Upper lobe of left lung (tissue), 6 donors: ENCODE measurements at regions not wholly inside any gene's neighbourhood (a gene's known extent, or its start where the extent isn't known, plus 50 kb on each side); places are given as distances from the start of the nearest gene placed in this dataset.
"Not testable (repeated sequence)": the region's sequence is repeated elsewhere in the genome, so short reads cannot be mapped to it uniquely, and the experiment has no call there.

Experiments
- ATAC-seq, 2 donors: fragments of 200-7000 bp; cut with Tn5 transposase; one replicate each; pipeline ENCODE4 v1.9.1; 2022; ENCODE audit warnings: mild to moderate bottlenecking in 2 of 2, moderate library complexity in 2 of 2; ENCODE audit not compliant: low FRiP score in 2 of 2
- DNase-seq, 2 donors: peaks; one replicate each; pipeline ENCODE4 v3.0.0-alpha.2; 2019 to 2020
- H3K27ac ChIP-seq, 4 donors: fragments of 200-600 bp; sonication (generic); one replicate each; pipeline ENCODE4 v1.5.1; 2016 to 2019
- H3K27me3 ChIP-seq, 4 donors: fragments of 200-600 bp; sonication (generic); one replicate each; pipeline ENCODE4 v1.5.1; 2017 to 2019
- H3K36me3 ChIP-seq, 4 donors: fragments of 200-600 bp; sonication (generic); one replicate each; pipeline ENCODE4 v1.5.1; 2016 to 2019
- H3K4me1 ChIP-seq, 4 donors: fragments of 200-600 bp; sonication (generic); one replicate each; pipeline ENCODE4 v1.5.1; 2018 to 2019
- H3K4me3 ChIP-seq, 4 donors: fragments of 200-600 bp; sonication (generic); one replicate each; pipeline ENCODE4 v1.5.1; 2017 to 2019; ENCODE audit warnings: mild to moderate bottlenecking in 2 of 4, moderate library complexity in 1 of 4
- H3K9me3 ChIP-seq, 4 donors: fragments of 200-600 bp; sonication (generic); one replicate each; pipeline ENCODE4 v1.5.1; 2018 to 2019
- CTCF ChIP-seq, 6 experiments: fragments of 450-650 bp in 4 of 6; fragments of 200-600 bp in 2 of 6; sonication (generic) in 2 of 6; IDR thresholded peaks; one replicate each; pipeline ENCODE4 v1.5.1; 2016 to 2019; ENCODE audit warnings: antibody characterized with exemption in 6 of 6
- EP300 ChIP-seq, 4 donors: sonication (generic); formaldehyde crosslinking; IDR thresholded peaks; one replicate each; pipeline ENCODE4 v1.5.1; 2017; ENCODE audit warnings: antibody characterized with exemption in 4 of 4, control low read depth in 2 of 4
- POLR2A ChIP-seq, 4 donors: fragments of 450-650 bp; IDR thresholded peaks; one replicate each; pipeline ENCODE4 v1.5.1; 2016 to 2017; ENCODE audit warnings: antibody characterized with exemption in 4 of 4, mild to moderate bottlenecking in 2 of 4
- POLR2AphosphoS5 ChIP-seq, 2 donors: sonication (generic); formaldehyde crosslinking; IDR thresholded peaks; one replicate each; pipeline ENCODE4 v1.5.1; 2017; ENCODE audit warnings: antibody characterized with exemption in 2 of 2
- WGBS, 2 donors: methylation state at CpG; one replicate each; pipeline ENCODE4 v1.1.5; 2017 to 2018; 5-methylcytosine and 5-hydroxymethylcytosine counted together
- donor health status: DM: no; HTN: no; CAD: no; lungs with moderate emphysema.
- donor health status: DM: no; HTN: yes; CAD: no; lungs with severe emphysema.

GRCh38 chr2:234156326-234156725 is 105.8 kb downstream of the SPP2 start:
- H3K27ac ChIP-seq = no peak overlapping the region
- WGBS, 2 donors = 74 to 77% methylated on average over 3 of the region's 3 CpGs
- DNase-seq = no peak
- H3K36me3 ChIP-seq = no peaks in the 10 kb centered on the region
- no peak for ATAC-seq
- no peak overlapping the region for H3K4me3 ChIP-seq
- H3K27me3 ChIP-seq = no peaks in the 10 kb centered on the region
- H3K4me1 ChIP-seq = no peaks in the 10 kb centered on the region
- H3K9me3 ChIP-seq = no peaks in the 10 kb centered on the region
- TF ChIP-seq POLR2AphosphoS5 (IDR thresholded peaks at IDR 0.05) (no peak), EP300 (IDR thresholded peaks at IDR 0.05) (no peak), CTCF (IDR thresholded peaks at IDR 0.05) (no peak), POLR2A (IDR thresholded peaks at IDR 0.05) (no peak)

- H3K9me3 ChIP-seq, H3K4me1 ChIP-seq, H3K27ac ChIP-seq, H3K4me3 ChIP-seq, DNase-seq, ATAC-seq, H3K27me3 ChIP-seq, H3K36me3 ChIP-seq: not testable (repeated sequence)
- 96 to 100% methylated on average over 2 of the region's 2 CpGs for WGBS, 2 donors
Measured at GRCh38 chr2:234152835-234153234, 102.3 kb downstream of the SPP2 start.

- WGBS, 2 donors = 46 to 69% methylated on average over 3 of the region's 3 CpGs
- H3K27me3 ChIP-seq = no peaks in the 10 kb centered on the region
- no peak overlapping the region for H3K27ac ChIP-seq
- no peaks in the 10 kb centered on the region for H3K4me1 ChIP-seq
- H3K9me3 ChIP-seq = no peaks in the 10 kb centered on the region
- DNase-seq (no peak), ATAC-seq (no peak)
- H3K36me3 ChIP-seq = no peaks in the 10 kb centered on the region
- H3K4me3 ChIP-seq = no peak overlapping the region
- no peak for TF ChIP-seq EP300 (IDR thresholded peaks at IDR 0.05)
- no peak for TF ChIP-seq POLR2A (IDR thresholded peaks at IDR 0.05)
- no peak for TF ChIP-seq CTCF (IDR thresholded peaks at IDR 0.05)
- TF ChIP-seq POLR2AphosphoS5 (IDR thresholded peaks at IDR 0.05) = no peak
Measured at GRCh38 chr2:234147335-234147861, 96.9 kb downstream of the SPP2 start.

GRCh38 chr2:234146087-234146826 is 95.8 kb downstream of the SPP2 start:
- no peak for ATAC-seq

GRCh38 chr2:234145511-234145910 is 95.0 kb downstream of the SPP2 start:
- H3K27me3 ChIP-seq = no peaks in the 10 kb centered on the region
- H3K4me1 ChIP-seq = no peaks in the 10 kb centered on the region
- H3K27ac ChIP-seq = no peak overlapping the region
- ATAC-seq (no peak), DNase-seq (no peak)
- no peak for TF ChIP-seq POLR2A (IDR thresholded peaks at IDR 0.05)
- TF ChIP-seq CTCF (IDR thresholded peaks at IDR 0.05) = no peak
- TF ChIP-seq EP300 (IDR thresholded peaks at IDR 0.05) = no peak
- TF ChIP-seq POLR2AphosphoS5 (IDR thresholded peaks at IDR 0.05) = no peak
- no peaks in the 10 kb centered on the region for H3K9me3 ChIP-seq
- WGBS, 2 donors = 74 to 98% methylated on average over 2 of the region's 2 CpGs
- H3K36me3 ChIP-seq = no peaks in the 10 kb centered on the region
- no peak overlapping the region for H3K4me3 ChIP-seq

More at GRCh38 chr2:234146087-234146826, 95.8 kb downstream of the SPP2 start:
- no peak for DNase-seq
- 60 to 66% methylated on average over 8 of the region's 8 CpGs for WGBS, 2 donors
- H3K4me1 ChIP-seq = no peaks in the 10 kb centered on the region
- TF ChIP-seq POLR2A (IDR thresholded peaks at IDR 0.05) (no peak), CTCF (IDR thresholded peaks at IDR 0.05) (no peak), POLR2AphosphoS5 (IDR thresholded peaks at IDR 0.05) (no peak), EP300 (IDR thresholded peaks at IDR 0.05) (no peak)
- H3K36me3 ChIP-seq = no peaks in the 10 kb centered on the region
- H3K27ac ChIP-seq = no peak overlapping the region
- no peaks in the 10 kb centered on the region for H3K9me3 ChIP-seq
- H3K4me3 ChIP-seq = no peak overlapping the region
- no peaks in the 10 kb centered on the region for H3K27me3 ChIP-seq
